ENCODE measurements at regions not wholly inside any gene's neighbourhood (a gene's known extent, or its start where the extent isn't known, plus 50 kb on each side); places are given as distances from the start of the nearest gene placed in this dataset.

GRCh38 chr13:37230346-37230745 lies 124.9 kb upstream of the CSNK1A1L start:
- TF ChIP-seq CTCF (IDR thresholded peaks at IDR 0.05; ENCODE audit: insufficient read depth in 1 of 2, low read depth in 1 of 2, low read length in 1 of 2, severe bottlenecking in 1 of 2, unreplicated experiment in 1 of 2) = no peak

GRCh38 chr13:37229931-37230330 lies 124.5 kb upstream of the CSNK1A1L start:
- POLR2A ChIA-PET = no interaction called here
- DNase-seq = no peak

More at GRCh38 chr13:37230346-37230745, 124.9 kb upstream of the CSNK1A1L start:
- ChIA-PET POLR2A (no interaction called here), CTCF (no interaction called here)
- no peaks in the 10 kb centered on the region for H3K9me3 Mint-ChIP-seq (ENCODE audit: unreplicated experiment)
- no peaks in the 10 kb centered on the region for H3K36me3 Mint-ChIP-seq (ENCODE audit: insufficient read depth, unreplicated experiment)
- intact Hi-C loops (cut with micrococcal nuclease; ENCODE audit: unreplicated experiment) = no loop called here
- no peak overlapping the region for H3K4me3 Mint-ChIP-seq (ENCODE audit: unreplicated experiment)
- Histone ChIP-seq H3K4me3 (ENCODE audit: low read depth, low read length) (no peak overlapping the region), H3K9me3 (no peaks in the 10 kb centered on the region), H3K4me1 (no peaks in the 10 kb centered on the region), H3K27me3 (replicated peaks; ENCODE audit: control insufficient read depth, insufficient read depth, low read length) (no peaks in the 10 kb centered on the region), H3K36me3 (ENCODE audit: control insufficient read depth, insufficient read depth, low read length) (no peaks in the 10 kb centered on the region)
- no peaks in the 10 kb centered on the region for H3K4me1 Mint-ChIP-seq (ENCODE audit: low read depth, unreplicated experiment)
- no peak for DNase-seq
- H3K27ac Mint-ChIP-seq (ENCODE audit: unreplicated experiment) = no peak overlapping the region
- no peaks in the 10 kb centered on the region for H3K27me3 Mint-ChIP-seq (ENCODE audit: insufficient read depth, unreplicated experiment)
- BruUV-seq (replicated peaks) = no TSS peak

GRCh38 chr13:37226971-37227370 lies 121.5 kb upstream of the CSNK1A1L start:
- intact Hi-C loops (cut with micrococcal nuclease; ENCODE audit: unreplicated experiment) = no loop called here
- H3K27me3 Mint-ChIP-seq (ENCODE audit: insufficient read depth, unreplicated experiment) = peaks cover 7% of the 10 kb centered on the region
- Histone ChIP-seq H3K36me3 (ENCODE audit: control insufficient read depth, insufficient read depth, low read length) (no peaks in the 10 kb centered on the region), H3K9me3 (no peaks in the 10 kb centered on the region), H3K4me1 (no peaks in the 10 kb centered on the region), H3K4me3 (ENCODE audit: low read depth, low read length) (no peak overlapping the region), H3K27me3 (replicated peaks; ENCODE audit: control insufficient read depth, insufficient read depth, low read length) (no peaks in the 10 kb centered on the region)
- no TSS peak for BruUV-seq (replicated peaks)
- H3K9me3 Mint-ChIP-seq (ENCODE audit: unreplicated experiment) = no peaks in the 10 kb centered on the region
- H3K36me3 Mint-ChIP-seq (ENCODE audit: insufficient read depth, unreplicated experiment) = no peaks in the 10 kb centered on the region
- ChIA-PET CTCF (no interaction called here), POLR2A (no interaction called here)
- H3K4me1 Mint-ChIP-seq (ENCODE audit: low read depth, unreplicated experiment) = no peaks in the 10 kb centered on the region
- no peak overlapping the region for H3K27ac Mint-ChIP-seq (ENCODE audit: unreplicated experiment)
- H3K4me3 Mint-ChIP-seq (ENCODE audit: unreplicated experiment) = no peak overlapping the region
- TF ChIP-seq CTCF (IDR thresholded peaks at IDR 0.05; ENCODE audit: insufficient read depth in 1 of 2, low read depth in 1 of 2, low read length in 1 of 2, severe bottlenecking in 1 of 2, unreplicated experiment in 1 of 2) = no peak
- DNase-seq = no peak

More at GRCh38 chr13:37229931-37230330, 124.5 kb upstream of the CSNK1A1L start:
- no peaks in the 10 kb centered on the region for H3K4me1 Mint-ChIP-seq (ENCODE audit: low read depth, unreplicated experiment)
- H3K27me3 Mint-ChIP-seq (ENCODE audit: insufficient read depth, unreplicated experiment) = no peaks in the 10 kb centered on the region
- intact Hi-C loops (cut with micrococcal nuclease; ENCODE audit: unreplicated experiment) = no loop called here
- Histone ChIP-seq H3K9me3 (no peaks in the 10 kb centered on the region), H3K36me3 (ENCODE audit: control insufficient read depth, insufficient read depth, low read length) (no peaks in the 10 kb centered on the region), H3K27me3 (replicated peaks; ENCODE audit: control insufficient read depth, insufficient read depth, low read length) (no peaks in the 10 kb centered on the region), H3K4me3 (ENCODE audit: low read depth, low read length) (no peak overlapping the region), H3K4me1 (no peaks in the 10 kb centered on the region)
- no peak overlapping the region for H3K4me3 Mint-ChIP-seq (ENCODE audit: unreplicated experiment)
- CTCF ChIA-PET = no interaction called here
- no peaks in the 10 kb centered on the region for H3K36me3 Mint-ChIP-seq (ENCODE audit: insufficient read depth, unreplicated experiment)
- no TSS peak for BruUV-seq (replicated peaks)
- H3K27ac Mint-ChIP-seq (ENCODE audit: unreplicated experiment) = no peak overlapping the region
- no peaks in the 10 kb centered on the region for H3K9me3 Mint-ChIP-seq (ENCODE audit: unreplicated experiment)
- TF ChIP-seq CTCF (IDR thresholded peaks at IDR 0.05; ENCODE audit: insufficient read depth in 1 of 2, low read depth in 1 of 2, low read length in 1 of 2, severe bottlenecking in 1 of 2, unreplicated experiment in 1 of 2) = no peak

Data from Caco-2 (cell line).